NCI-H2227 treated with DMSO at 0.1 percent for 48 hours (cell line): ENCODE measurements at regions not wholly inside any gene's neighbourhood (a gene's known extent, or its start where the extent isn't known, plus 50 kb on each side); places are given as distances from the start of the nearest gene placed in this dataset.

Experiments used
- DNase-seq: peaks from one replicate; lab custom pipeline; 2025; lab: John Stamatoyannopoulos, UW

DNA sequence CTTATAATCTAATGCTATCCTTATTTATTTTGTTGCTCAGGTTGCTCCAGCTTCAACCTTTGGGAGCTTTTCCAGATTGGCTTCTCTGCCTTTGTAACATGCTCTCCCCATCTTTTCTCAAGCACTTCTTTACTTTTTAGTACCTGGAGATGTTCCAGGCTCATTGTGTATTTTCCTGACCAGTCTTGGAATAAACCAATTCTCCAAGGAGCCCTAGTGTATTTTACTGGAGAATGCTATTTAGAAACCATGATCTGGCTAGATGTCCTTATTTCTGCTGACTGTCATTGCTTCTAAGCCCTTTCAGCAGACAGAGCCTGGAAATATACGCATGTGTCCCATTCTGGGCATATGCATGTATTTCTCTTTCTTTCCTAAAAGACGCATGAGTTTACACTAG lies 95.7 kb downstream of the EMX2 start:
- DNase-seq = no peak

DNA sequence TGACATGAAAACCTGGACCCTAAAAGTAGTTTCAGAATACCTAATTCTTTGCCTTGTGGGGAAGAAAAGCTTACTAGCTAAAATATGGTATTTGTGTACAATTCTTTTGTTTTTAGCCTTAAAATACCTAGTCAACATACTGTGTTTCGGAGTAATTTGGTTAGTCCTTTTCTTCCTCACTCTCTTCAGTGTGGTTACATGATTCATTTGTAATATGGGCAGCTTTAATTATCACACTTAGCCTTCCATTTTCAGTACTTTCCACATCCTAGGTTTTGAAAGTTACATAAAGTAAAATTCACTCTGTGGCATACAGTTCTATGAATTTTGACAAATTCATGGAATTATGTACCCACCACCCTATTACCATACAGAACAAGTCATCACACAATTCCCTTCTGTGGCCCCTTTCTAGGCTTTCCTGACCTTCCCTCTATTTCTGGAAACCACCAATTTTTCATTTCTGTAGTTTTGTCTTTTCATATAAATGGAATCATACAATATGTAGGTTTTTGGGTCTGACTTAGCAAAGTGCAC lies 96.2 kb downstream of the EMX2 start:
- no peak for DNase-seq

DNA sequence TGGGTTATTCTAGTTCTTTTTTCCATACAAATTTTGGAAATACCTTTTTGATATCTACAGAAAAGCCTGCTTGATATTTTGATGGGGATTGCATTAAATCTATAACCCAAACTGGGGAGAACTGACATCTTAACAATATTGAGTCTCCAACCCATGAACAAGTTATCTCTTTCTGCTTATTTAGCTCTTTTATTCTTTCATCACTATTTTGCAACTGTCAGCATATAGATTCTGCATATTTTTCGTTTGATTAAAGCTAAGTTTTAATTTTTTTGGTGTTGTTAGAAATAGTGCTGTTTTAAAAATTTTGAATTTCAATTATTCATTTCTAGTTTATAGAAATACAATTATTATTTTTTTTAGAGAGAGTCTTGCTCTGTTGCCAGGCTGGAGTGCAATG lies 97.9 kb downstream of the EMX2 start:
- DNase-seq = no peak

DNA sequence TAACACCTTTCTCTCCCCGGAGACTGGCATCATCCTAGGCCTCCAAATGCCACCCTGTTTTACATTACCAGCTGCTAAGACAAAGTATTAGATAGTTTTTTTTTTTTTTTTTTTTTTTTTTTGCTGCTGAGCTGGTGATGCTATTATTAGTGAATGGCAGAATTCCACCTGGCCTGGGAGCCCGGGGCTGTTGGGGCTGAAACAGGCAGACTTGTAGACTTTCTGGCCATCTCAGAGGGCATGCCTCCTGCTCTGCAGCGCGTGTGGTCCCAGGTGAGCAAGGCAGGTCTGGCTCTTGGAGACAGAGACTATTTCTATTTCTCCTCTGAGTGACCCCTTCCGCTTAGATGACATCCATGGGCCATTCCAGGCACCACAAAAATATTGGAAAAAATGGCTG lies 104.2 kb downstream of the EMX2 start:
- no peak for DNase-seq

DNA sequence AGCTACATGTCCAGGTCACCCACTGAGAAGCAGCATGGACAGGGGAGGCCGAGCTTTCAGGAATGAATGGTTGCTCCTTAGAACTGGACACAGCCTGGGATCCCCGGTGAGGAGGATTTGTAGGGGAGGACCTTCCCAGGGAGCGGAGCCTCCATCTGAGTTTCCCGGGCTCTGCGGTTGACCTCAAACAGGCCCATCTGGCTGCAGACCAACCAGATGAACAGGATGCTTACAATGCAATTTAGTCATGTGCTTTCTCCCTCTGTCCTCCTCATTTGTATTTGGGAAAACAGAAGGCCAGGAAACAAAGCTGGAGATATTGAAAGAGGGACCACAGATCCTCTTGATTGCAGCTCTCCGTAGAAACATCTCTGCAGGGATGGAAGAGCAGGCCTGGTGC lies 104.8 kb downstream of the EMX2 start:
- no peak for DNase-seq

DNA sequence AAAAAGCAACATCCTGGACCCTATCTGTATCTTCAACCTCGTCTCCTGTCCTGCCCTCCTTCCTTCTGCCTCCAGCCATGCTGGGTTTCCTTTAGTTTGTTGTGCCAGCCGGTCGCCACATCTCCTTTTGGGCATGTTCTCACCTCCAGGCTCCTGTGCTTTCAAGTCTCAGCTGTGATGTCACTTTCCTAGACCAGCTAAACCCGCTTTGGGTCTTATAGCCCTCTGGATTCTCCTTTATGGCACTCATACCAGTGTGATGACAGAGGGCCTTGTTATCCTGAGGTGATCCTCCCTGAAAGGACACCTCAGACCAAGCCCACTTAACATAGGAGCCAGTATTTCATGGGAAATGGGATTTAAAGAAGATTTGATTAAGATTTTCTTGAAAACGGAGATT lies 108.6 kb downstream of the EMX2 start:
- no peak for DNase-seq

DNA sequence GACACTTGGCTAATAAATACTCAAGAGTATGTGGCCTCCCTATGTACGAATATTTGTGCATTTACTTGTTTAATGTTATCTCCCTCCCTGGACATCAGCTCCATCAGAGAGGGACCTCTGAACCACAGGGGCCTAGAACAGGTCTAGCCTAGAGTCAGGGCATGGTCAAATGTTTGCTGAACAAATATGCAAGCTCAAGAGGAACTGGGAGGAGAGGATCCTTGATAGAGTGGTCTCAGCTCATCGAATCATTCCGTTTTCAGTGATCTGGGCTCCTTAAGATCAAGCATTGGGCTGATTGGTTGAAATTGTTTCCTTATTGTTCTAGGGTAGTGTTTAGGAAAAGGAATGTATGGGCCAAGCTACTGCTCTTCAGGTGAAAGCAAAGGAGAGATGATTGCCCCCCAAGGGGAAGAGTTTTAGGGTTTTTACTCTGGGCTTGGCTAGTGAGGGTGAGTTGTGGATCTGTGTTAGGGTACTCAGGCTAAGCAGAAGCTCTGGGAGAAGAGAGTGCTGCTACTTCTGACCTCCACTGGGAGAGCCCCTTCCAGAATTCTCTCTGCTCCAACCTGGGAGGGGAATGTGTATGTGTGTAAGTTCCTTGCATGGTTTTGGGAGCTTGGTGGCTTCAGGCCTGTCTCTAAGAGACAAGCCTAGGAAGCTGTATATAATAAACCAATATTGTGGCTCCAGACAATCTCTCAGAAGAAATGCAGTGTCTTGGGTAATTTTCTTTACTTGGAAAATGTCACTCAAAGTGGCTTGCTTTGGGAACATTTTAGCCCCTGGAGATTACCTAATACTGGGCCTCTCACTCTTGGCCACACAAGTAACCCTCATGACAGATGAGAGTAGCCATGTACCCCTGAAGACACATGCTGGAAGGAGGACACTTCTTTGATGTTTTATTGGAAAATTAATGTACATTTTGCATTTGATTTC lies 110.0 kb downstream of the EMX2 start:
- no peak for DNase-seq

DNA sequence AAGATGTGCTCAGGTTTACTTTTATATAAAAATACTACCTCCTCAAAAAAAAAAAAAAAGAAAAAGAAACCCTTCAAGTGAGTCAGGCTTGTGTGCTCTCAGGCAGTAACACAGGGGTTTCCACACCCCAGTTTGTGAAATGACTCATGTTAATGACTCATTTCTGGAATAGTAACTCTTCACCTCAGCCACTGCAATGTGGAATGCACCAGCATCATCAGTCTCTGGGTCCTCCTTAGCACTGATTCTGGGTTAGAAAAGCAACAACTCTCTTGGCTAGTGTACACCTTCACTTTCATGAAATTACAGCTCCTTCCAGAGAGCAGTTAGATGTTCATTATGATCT lies 110.6 kb downstream of the EMX2 start:
- DNase-seq = no peak

DNA sequence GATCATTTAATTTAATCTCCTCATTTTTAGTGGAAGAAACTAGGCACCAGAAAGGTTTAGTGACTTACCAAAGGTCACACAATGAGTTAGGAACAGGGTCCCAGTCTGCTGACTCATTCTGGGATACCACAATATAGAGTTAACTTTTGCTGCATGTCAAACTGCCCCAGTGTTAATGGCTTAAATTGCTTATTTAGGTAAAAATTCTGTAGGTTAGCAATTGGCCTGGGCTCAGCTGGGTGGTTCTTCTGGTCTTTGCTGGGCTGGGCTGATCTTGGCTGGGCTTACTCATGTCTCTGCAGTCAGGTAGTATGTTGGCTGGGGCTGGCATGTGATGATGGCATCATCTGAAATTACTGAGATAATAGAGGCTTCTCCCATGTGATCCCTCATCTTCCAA lies 111.6 kb downstream of the EMX2 start:
- DNase-seq = no peak

DNA sequence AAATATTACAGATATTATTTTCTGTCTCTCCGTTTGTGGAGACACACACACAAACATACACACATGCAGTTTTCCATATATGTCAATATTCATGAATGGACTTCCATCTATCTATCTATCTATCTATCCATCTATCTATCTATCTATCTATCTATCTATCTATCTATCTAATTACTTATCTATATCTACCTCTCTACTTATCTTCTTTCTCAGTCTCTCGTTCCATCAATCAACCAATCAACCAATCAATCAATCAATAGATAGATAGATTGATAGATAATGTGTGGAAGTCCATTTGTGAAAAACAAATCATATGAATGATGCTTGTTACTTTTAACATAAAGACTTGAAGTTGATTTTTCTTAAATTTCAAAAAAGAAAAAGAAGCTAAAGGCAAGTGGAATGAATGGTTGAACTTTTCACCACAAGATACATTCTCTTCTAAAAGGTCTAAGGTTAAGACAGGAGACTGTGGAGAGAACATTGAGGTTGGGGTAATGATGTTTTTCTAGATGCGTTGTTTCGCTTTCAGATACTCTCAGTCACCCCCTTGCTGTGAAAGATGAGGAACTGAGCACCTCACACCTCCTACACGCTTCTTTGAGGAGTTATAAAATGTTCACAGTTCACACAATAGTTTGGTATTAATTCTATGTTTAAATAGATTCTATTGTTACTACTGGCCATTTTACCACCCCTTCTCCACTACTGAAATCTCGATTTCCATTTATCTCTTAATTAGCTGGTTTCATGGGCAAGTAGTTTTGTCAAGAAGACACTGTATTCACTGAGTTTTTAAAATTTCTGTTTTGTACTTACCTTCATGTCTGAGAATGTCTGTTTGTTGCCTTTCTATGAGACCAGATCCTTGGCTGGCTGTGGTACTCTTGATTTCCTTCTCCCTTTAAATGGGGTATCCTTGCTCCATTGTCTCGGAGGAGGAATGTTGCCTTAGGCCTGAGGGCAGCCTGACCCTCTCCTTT lies 114.1 kb downstream of the EMX2 start:
- DNase-seq = no peak

DNA sequence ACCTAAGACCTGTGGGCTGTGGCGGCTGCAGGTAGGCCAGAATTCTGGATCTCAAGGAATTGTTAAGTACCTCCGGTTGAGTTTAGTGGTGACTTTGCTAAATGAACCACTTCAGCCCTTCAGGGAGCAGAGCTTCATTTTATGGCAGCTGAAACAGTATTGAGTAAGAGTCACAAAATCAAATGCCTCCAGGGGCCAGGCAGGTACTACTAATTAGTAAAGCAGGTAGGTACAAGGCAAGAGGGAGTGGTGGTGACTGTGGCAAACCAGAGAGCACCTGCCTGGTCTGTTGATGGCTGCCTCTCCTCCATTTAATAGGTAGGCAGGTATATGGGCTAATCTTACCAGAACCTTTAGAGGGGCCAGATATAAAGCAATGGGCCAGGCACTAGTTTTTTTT lies 118.8 kb downstream of the EMX2 start:
- no peak for DNase-seq

DNA sequence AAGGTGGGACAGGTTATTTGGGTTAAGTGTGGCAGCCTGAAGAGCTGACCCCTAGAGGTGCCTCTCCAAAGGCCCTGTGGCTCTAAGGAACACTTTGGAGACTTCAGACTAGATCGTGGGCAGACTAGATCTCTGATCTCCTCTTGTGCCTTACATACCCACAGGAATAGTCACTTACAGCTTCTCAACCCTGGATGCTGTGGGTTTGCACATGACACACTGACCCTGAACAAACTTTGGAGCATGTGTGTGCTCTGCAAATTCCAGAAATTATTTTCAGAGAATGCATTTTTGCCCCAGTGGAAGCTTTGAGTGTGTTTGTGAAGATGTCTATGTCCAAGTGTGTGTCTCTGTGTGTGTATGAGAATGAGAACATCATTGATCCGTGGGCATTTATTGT lies 119.6 kb downstream of the EMX2 start:
- DNase-seq = no peak

DNA sequence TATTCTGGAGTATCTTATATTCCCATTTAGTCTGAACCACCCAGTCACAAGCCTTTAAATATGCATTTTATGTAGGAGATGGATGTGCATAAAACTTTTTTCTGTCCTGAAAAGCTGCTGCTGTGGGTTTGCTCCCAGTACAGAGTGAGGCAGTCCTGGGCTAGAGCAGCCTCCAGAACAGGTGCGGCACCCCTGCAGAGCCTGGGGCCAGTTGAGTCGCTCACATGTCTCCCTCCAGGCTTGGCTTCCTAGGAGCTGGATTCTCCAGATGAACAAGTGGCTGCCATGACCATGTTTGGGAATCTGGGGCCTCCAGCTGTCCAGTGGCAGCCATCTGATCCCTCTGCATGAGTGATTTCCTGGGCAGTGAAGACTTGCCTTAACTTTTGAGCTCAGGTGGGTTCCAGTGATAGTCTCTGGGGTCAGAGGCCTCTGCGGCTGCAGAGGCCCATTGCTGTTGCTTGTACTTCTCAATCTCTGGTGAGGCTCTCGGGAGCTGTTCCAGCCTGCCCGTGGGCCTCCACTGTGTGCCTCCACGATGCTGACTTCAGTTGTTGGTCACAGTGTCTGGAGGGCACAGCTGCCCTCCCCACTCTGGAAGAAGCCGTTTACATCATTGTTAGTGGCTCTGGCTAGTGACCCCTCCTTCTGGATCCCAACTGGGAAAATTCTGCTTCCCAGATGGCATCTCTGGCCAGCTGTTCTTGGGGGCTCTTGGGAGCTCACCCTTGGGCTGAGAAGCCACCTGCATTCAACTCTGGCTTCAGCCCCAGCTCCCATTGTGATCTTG lies 120.4 kb downstream of the EMX2 start:
- DNase-seq = no peak

DNA sequence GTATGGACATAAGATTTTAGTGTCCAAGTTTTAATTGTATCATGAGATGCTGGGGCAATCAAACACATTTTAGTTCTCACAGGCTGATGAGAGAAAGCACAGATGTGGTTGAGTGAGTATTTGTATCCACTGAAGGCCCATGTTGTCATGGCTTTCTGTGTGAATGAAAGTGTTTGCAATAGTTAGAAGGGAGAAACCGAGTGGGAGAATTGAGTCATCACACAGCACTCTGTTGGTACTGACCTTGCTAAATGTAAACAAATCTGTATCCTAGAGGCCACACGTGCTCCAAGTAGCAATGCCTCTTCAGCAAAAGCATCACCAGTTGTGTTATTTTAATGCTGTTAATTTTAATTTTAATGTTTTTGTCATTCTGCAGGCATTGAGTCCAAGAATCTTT lies 121.2 kb downstream of the EMX2 start:
- DNase-seq = no peak

DNA sequence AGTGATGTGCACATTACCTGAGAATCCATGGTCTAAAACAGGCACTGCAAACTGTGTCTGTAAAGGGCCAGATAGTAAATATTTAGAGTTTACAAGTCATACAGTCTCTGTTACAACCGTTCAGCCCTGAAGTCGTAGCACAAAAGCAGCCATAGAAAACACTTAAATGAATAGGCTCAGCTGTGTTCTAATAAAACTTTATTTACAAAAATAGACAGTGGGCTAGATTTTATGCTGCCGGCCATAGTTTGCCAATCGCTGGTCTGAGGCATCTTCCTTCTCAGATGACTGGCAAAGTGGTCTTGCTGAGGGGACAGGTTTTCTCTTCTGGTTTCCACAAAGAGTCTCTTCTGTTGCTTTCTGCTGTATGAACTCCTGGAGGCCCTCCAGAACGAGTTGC lies 121.7 kb downstream of the EMX2 start:
- DNase-seq = no peak

DNA sequence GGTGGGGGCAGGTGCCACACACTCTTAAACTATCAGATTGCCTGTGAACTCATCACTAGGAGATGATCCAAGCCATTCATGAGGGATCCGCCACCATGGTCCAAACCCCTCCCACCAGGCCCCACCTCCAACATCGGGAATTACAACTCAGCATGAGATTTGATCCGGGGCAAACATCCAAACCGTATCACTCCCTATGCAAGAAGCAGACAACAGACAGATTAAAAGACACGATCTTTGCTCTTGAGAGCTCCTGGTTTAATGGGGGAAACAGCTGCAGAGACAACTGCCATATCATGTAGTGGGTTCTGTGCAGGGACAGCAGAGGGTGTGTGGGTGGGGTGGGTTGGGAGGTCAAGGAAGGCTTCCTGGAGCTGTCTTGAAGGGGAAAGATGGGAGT lies 123.6 kb downstream of the EMX2 start:
- DNase-seq = no peak

DNA sequence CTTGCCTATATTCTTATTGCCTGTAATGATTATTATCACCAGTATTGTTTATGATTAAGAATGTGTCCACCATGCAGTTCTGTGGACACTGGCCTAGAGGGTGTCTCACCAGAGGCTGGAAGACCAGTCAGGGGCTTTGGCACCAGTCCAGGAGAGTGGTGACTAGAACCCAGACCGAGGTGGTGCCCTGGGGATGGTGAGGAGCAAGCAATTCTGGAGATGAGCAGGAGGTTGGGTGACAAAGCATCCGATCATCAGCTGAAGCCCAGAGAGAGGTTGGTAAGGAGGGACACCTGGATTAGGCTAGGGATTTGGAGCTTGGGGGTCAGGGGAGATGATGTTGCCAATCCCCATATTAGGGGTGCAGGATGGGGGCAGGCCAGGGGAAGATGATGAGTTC lies 124.4 kb downstream of the EMX2 start:
- DNase-seq = no peak

DNA sequence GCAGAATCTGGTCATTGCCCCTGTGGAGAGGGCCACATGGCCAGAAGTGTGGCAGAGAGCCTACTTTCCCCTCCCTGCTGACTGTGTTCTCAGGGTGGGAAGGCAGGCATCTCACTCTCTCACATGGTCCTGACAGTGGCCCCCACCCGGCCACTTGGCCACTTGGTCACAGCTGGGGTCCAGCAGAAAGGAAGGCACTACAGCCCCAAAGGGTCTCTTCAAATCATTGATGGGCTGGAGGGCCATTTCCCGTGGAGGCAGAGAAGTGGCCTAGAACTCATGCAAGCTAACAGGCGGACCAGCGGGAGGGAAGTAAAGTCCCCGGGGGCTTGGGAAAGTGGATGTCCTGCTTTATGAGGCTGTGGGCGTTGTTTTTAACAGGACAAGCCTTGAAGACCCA lies 125.3 kb downstream of the EMX2 start:
- no peak for DNase-seq

DNA sequence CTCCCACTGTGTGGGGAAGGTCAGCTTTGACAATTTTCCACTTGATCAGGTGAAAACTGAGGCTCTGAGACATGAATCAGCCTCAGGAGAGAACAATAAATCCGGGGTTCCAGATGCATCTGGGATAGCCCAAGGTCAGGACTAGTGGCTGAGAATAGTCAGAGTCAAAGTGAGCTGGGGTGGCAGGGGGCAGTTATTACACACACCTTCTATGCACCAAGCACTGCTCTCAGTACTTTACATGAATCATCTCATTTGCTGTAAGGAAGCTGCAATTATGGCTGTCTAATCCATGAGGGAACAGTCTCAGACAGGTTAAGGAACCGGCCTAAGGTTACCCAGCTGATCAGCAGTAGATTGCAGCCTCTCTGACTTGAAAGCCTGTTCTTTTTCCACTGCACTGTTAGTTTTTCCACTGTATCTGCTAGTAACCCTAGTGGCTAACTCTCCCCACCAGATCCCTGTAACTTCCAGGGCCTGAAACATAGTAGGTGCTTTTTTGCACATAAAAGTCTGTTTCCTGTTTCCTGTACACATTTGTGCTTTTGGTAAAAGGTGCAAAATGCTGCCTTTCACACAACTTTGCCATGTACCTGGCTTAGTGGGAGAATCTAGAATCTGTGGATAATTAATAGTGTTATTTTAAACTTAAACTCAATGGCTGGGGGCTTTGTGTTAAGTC lies 125.9 kb downstream of the EMX2 start:
- DNase-seq = no peak

DNA sequence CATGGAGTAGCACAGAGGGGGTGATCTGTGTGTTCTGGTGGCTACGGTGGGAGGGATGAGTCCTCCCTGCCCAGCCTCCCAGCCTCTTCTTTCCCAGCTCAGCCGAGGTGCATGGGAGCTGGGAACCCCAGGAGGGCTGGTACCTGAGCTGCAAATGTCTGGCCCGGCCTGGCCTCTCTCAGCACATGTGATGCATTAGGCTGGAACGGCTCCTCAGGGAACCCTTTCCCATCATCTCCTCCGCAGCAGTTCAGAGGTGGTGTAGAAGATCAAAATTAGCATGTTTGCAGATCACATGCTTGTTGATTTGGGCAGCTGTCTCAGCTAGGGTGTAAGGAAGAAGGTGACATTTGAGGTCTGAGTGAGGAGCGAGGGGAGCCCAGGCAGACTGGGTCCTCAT lies 126.6 kb downstream of the EMX2 start:
- no peak for DNase-seq

DNA sequence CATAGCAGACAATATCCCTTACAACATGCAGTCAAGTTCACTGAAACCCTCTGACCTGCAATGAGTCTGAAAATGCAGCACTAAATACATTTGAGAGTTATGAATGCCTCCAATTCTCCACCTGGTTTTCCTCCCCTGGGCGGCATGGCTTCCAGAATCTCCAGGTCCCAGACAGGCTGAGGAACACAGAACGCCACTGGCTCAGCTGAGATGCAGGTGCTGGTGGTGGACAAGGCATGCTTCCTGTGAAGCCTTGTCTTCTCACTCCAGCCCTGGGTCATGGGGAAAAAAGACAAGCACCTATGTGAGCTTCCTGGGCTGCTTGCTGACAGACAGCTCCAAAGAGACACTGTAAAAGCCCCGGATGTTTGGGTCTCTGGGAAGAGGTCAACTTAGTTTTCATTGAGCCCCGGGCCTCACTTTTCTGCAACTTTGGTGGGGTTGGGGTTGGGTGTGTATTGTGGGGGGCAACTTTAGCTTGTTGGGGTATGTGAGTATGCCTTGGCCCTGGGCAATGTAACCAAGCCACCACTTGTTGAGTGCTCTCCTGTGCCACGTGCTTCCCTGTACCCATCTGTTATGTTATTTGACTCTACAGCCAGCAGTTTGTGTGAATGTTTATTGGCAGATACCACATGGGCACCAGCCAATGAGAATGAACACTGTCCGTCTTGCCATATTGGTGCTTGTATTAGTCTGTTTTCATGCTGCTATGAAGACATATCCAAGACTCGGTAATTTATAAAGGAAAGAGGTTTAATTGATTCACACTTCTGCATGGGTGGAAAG lies 127.8 kb downstream of the EMX2 start:
- DNase-seq = no peak
